ENCODE measurements at regions not wholly inside any gene's neighbourhood (a gene's known extent, or its start where the extent isn't known, plus 50 kb on each side); places are given as distances from the start of the nearest gene placed in this dataset.

- Histone ChIP-seq H3K56ac (ENCODE audit: insufficient read length, low read depth, low read length) (no peak overlapping the region), H3K9ac (ENCODE audit: extremely low read depth, insufficient read length, low read length) (no peak overlapping the region), H2AFZ (ENCODE audit: low read length) (no peak overlapping the region), H4K8ac (replicated peaks; ENCODE audit: insufficient read length, low read depth, low read length) (no peak overlapping the region), H4K91ac (ENCODE audit: insufficient read length, low read depth, low read length) (no peak overlapping the region), H2BK5ac (ENCODE audit: insufficient read length, low read length) (no peak overlapping the region), H2AK5ac (ENCODE audit: insufficient read length, low read length) (no peak overlapping the region), H3K9me3 (ENCODE audit: control insufficient read depth, low read depth, low read length) (no peaks in the 10 kb centered on the region), H3K23me2 (ENCODE audit: insufficient read length, low read depth, low read length, poor library complexity, severe bottlenecking) (no peaks in the 10 kb centered on the region), H2BK15ac (ENCODE audit: low read depth, low read length) (no peak overlapping the region), H3K27ac (ENCODE audit: insufficient read length, low read depth, low read length) (no peak overlapping the region), H3K14ac (ENCODE audit: insufficient read depth, low read length) (no peak overlapping the region), H3K18ac (ENCODE audit: insufficient read length, low read depth, low read length) (no peak overlapping the region), H4K5ac (ENCODE audit: insufficient read length, low read depth, low read length) (no peak overlapping the region), H3K4ac (ENCODE audit: low read depth, low read length) (no peak overlapping the region), H4K20me1 (ENCODE audit: control insufficient read depth, insufficient read depth, insufficient read length) (no peaks in the 10 kb centered on the region), H3K79me1 (ENCODE audit: insufficient read depth, low read depth, low read length, poor library complexity, severe bottlenecking) (no peaks in the 10 kb centered on the region), H3K4me2 (ENCODE audit: insufficient read depth, insufficient read length, low read length) (no peak overlapping the region), H3K23ac (ENCODE audit: insufficient read length, low read depth, low read length) (no peak overlapping the region), H3K79me2 (ENCODE audit: insufficient read depth, low read length) (no peaks in the 10 kb centered on the region), H2BK20ac (ENCODE audit: low read depth, low read length, poor library complexity, severe bottlenecking) (no peak overlapping the region), H2BK120ac (ENCODE audit: low read depth, low read length, poor library complexity, severe bottlenecking) (no peak overlapping the region), H3K4me1 (ENCODE audit: insufficient read depth, low read length) (no peaks in the 10 kb centered on the region; the same call in 1 of the 2 replicates), H2BK12ac (ENCODE audit: insufficient read length, low read depth, low read length) (no peak overlapping the region), H3T11ph (ENCODE audit: low read length) (no peak overlapping the region), H3K27me3 (ENCODE audit: insufficient read depth, low read length) (no peaks in the 10 kb centered on the region)
- no peak overlapping the region for H3K27ac Mint-ChIP-seq
- no peak overlapping the region for H3K4me3 Mint-ChIP-seq
- TF ChIP-seq CTCF (conservative IDR thresholded peaks at IDR 0.05) = no peak
- H3K36me3 Mint-ChIP-seq (ENCODE audit: insufficient read depth in 1 of 3, low read depth in 3 of 3) = no peaks in the 10 kb centered on the region
- H3K27me3 Mint-ChIP-seq (ENCODE audit: low read depth) = peaks cover 2% of the 10 kb centered on the region; the same call in 1 of the 2 replicates
- DNase-seq = no peak
- peaks cover 13 to 15% of the 10 kb centered on the region in 2 experiments for H3K4me1 Mint-ChIP-seq
- H3K9me3 Mint-ChIP-seq = no peaks in the 10 kb centered on the region
Measured at GRCh38 chr9:119861842-119862241, 492.6 kb upstream of the BRINP1 start.

Data from H9 (cell line).